Right lobe of liver (tissue), 6 donors: ENCODE measurements at regions not wholly inside any gene's neighbourhood (a gene's known extent, or its start where the extent isn't known, plus 50 kb on each side); places are given as distances from the start of the nearest gene placed in this dataset.
A peak's percentile ranks its signal among the peaks of the same experiment; 100 is the strongest.

Source experiments
- ATAC-seq, 4 donors: fragments of 200-7000 bp; cut with Tn5 transposase; one replicate each; pipeline ENCODE4 v1.9.1; 2020; ENCODE audit warnings: mild to moderate bottlenecking in 4 of 4, moderate library complexity in 4 of 4
- DNase-seq, 3 donors: peaks; one replicate each; pipeline ENCODE4 v3.0.0-alpha.2; 2020
- H3K27ac ChIP-seq, 3 donors: fragments of 200-600 bp; one replicate each; pipeline ENCODE4 v1.8.0; 2022
- H3K27me3 ChIP-seq, 2 donors: fragments of 200-600 bp; one replicate each; pipeline ENCODE4 v1.8.0; 2022
- H3K36me3 ChIP-seq, 4 donors: fragments of 200-600 bp; sonication (generic) in 1 of 4; one replicate each; pipeline versions ENCODE4 v1.5.1 to v1.8.0; 2017 to 2022; ENCODE audit warnings: control low read depth in 1 of 4
- H3K4me1 ChIP-seq, 4 donors: fragments of 200-600 bp; sonication (generic) in 1 of 4; one replicate each; pipeline versions ENCODE4 v1.5.1 to v1.8.0; 2017 to 2022; ENCODE audit warnings: control low read depth in 1 of 4
- H3K4me3 ChIP-seq, 3 donors: fragments of 200-600 bp; one replicate each; pipeline ENCODE4 v1.8.0; 2022
- H3K9me3 ChIP-seq, 4 donors: fragments of 200-600 bp; sonication (generic) in 1 of 4; one replicate each; pipeline versions ENCODE4 v1.5.1 to v1.8.0; 2017 to 2022; ENCODE audit warnings: control low read depth in 1 of 4
- CTCF ChIP-seq, 4 donors: fragments of 200-600 bp in 3 of 4; fragments of 450-650 bp in 1 of 4; IDR thresholded peaks; one replicate each; pipeline versions ENCODE4 v1.5.1 to v1.8.0; 2016 to 2022; ENCODE audit warnings: antibody characterized with exemption in 4 of 4, mild to moderate bottlenecking in 2 of 4
- POLR2A ChIP-seq: fragments of 450-650 bp; IDR thresholded peaks from one replicate; pipeline ENCODE4 v1.6.1; 2017; ENCODE audit warnings: antibody characterized with exemption, mild to moderate bottlenecking
- WGBS: methylation state at CpG from one replicate; pipeline ENCODE4 v1.1.6; 2018; ENCODE audit warnings: low coverage, low lambda C conversion rate; ENCODE audit not compliant: insufficient coverage; ENCODE audit errors: missing lambda C conversion rate; 5-methylcytosine and 5-hydroxymethylcytosine counted together
- intact Hi-C, 2 donors: fragments of 100-400 bp; cut with DNase I; formaldehyde crosslinking; loops; one replicate each; pipeline versions ENCODE4 v1.11.2 to v1.14.1; 2022
- donor health status: DM: no; HTN: yes; CAD: no.
- donor health status: DM: no; HTN: no; CAD: no.
- donor health status: DM: no; HTN: no; CAD: no.
- donor health status: DM: no; HTN: yes; CAD: no.
- donor health status: DM: no; HTN: yes; CAD: no.

- ATAC-seq: peak in 1 of 4 donors; percentile 62
- H3K27me3 ChIP-seq: no peaks in the 10 kb centered on the region
- H3K27ac ChIP-seq: no peak overlapping the region
- no peaks in the 10 kb centered on the region for H3K36me3 ChIP-seq
- H3K4me3 ChIP-seq: no peak overlapping the region
- WGBS: 52% methylated on average over 8 of the region's 8 CpGs
- DNase-seq: no peak
- TF ChIP-seq CTCF (IDR thresholded peaks at IDR 0.05): no peak
- no peak for TF ChIP-seq POLR2A
- peaks cover 0 to 11% (median 0%) of the 10 kb centered on the region in 4 donors for H3K4me1 ChIP-seq
- intact Hi-C loops: no loop called here
- H3K9me3 ChIP-seq: no peaks in the 10 kb centered on the region
Measured at GRCh38 chr18:46366751-46367376, 262.7 kb downstream of the HAUS1 start.

DNA sequence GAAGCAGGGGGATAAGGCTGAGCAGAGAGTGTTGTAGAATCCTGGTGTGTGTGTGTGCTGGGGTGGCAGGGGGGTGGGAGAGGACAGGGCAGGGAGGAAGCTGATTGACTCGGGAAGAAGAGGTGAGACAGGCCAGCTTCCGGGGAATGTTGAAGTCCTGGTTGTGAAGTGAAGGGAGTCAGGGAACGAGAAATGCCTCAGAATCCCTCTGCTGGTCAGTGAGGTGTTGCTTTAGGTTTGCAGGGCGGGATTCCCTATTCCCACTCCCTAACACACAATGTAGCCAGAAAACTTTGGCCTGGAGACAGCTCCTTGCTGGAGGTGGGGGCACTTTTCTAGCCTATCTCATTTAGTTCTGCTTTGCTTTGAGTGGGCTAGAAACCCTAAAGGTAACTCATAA lies 265.1 kb downstream of the HAUS1 start:
- Histone ChIP-seq H3K36me3 (no peaks in the 10 kb centered on the region), H3K9me3 (no peaks in the 10 kb centered on the region), H3K27ac (no peak overlapping the region), H3K4me1 (peaks cover 0 to 2% (median 0%) of the 10 kb centered on the region in 4 donors), H3K27me3 (no peaks in the 10 kb centered on the region), H3K4me3 (no peak overlapping the region)
- ATAC-seq: no peak
- DNase-seq: no peak
- intact Hi-C loops: no loop called here
- 88% methylated on average over 3 of the region's 4 CpGs for WGBS
- TF ChIP-seq CTCF (IDR thresholded peaks at IDR 0.05): no peak
- TF ChIP-seq POLR2A: no peak

DNA sequence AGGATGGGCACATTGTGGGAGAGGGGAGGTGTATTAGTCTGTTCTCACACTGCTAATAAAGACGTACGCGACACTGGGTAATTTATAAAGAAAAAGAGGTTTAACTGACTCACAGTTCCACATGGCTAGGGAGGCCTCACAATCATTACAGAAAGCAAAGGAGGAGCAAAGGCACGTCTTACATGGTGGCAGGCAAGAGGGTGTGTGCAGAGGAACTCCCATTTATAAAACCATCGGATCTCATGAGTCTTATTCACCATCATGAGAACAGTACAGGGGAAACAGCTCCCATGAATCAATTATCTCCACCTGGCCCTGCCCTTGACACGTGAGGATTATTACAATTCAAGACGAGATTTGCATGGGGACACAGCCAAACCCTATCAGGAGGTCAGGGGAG lies 266.7 kb downstream of the HAUS1 start:
- Histone ChIP-seq H3K27ac (no peak overlapping the region), H3K36me3 (no peaks in the 10 kb centered on the region), H3K4me1 (peaks cover 0 to 3% (median 0%) of the 10 kb centered on the region in 4 donors), H3K4me3 (no peak overlapping the region), H3K27me3 (no peaks in the 10 kb centered on the region), H3K9me3 (no peaks in the 10 kb centered on the region)
- 90% methylated on average over 7 of the region's 7 CpGs for WGBS
- TF ChIP-seq CTCF (IDR thresholded peaks at IDR 0.05): no peak
- TF ChIP-seq POLR2A: no peak
- intact Hi-C loops: no loop called here
- no peak for DNase-seq
- no peak for ATAC-seq

- DNase-seq (no peak), ATAC-seq (no peak)
- Histone ChIP-seq H3K27ac (no peak overlapping the region), H3K27me3 (no peaks in the 10 kb centered on the region), H3K9me3 (no peaks in the 10 kb centered on the region), H3K4me1 (peaks cover 0 to 7% (median 0%) of the 10 kb centered on the region in 4 donors), H3K4me3 (no peak overlapping the region), H3K36me3 (no peaks in the 10 kb centered on the region)
- WGBS: 40% methylated on average over 2 of the region's 10 CpGs
- intact Hi-C loops: no loop called here
- TF ChIP-seq POLR2A: no peak
- TF ChIP-seq CTCF (IDR thresholded peaks at IDR 0.05): no peak
Measured at GRCh38 chr18:46372670-46373069, 268.5 kb downstream of the HAUS1 start.
